ENCODE measurements at regions not wholly inside any gene's neighbourhood (a gene's known extent, or its start where the extent isn't known, plus 50 kb on each side); places are given as distances from the start of the nearest gene placed in this dataset.
"Not testable (repeated sequence)": the region's sequence is repeated elsewhere in the genome, so short reads cannot be mapped to it uniquely, and the experiment has no call there.

DNA sequence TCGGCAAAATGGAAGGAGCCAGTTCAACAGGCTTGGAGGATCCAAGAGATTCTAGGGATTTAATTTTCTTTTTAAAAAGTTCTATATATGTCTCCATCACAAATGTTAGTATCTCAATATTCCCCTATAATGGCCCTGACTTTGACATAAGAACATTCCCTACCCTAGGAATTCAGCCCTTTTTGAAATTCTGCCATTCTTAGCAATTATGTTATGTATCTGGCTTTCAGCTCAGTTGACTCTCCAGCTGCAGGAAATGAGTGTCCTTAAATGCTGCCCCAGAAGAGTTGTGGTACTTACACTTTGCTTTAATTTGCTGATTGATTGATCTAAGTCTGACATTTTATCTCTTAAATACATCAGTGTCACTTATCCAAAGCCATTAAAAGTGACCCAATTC is 1454.3 kb downstream of the FSTL5 start:
- Histone ChIP-seq H3K27me3 (no peaks in the 10 kb centered on the region), H3K9me3 (peaks cover 0 to 3% (median 0%) of the 10 kb centered on the region in 11 donors), H3K4me1 (no peaks in the 10 kb centered on the region), H3K27ac (no peak overlapping the region), H3K4me3 (no peak overlapping the region), H3K36me3 (no peaks in the 10 kb centered on the region)
- WGBS, 2 donors = 68 to 79% methylated on average over 1 of the region's 1 CpG
- intact Hi-C loops (cut with DNase I) = no loop called here
- ATAC-seq (no peak), DNase-seq (no peak)
- TF ChIP-seq CTCF (IDR thresholded peaks at IDR 0.05) = no peak

DNA sequence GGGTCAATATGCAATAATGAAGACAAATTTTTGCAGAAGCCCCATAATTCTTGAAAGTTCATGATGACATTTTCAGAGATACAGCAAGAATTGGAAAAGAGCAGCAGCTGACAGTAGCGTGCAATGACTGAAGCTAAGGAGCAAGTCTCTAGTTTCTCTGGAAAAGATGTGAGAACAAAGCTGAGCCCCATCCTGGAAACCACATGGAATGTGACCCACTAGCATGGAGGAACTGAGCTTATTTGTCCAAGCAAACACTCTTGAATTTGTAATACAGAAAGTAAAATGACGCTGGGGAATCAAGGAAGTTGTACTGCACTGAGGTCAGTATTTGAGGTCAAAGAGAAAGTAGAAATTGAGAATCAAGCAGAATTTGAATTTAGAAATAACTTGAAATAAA is 1447.2 kb downstream of the FSTL5 start:
- no peak for DNase-seq
- Histone ChIP-seq H3K4me1 (no peaks in the 10 kb centered on the region), H3K36me3 (no peaks in the 10 kb centered on the region), H3K4me3 (no peak overlapping the region), H3K9me3 (no peaks in the 10 kb centered on the region), H3K27me3 (no peaks in the 10 kb centered on the region), H3K27ac (no peak overlapping the region)
- 76 to 77% methylated on average over 2 of the region's 2 CpGs for WGBS, 2 donors
- no peak for TF ChIP-seq CTCF (IDR thresholded peaks at IDR 0.05)
- no peak for ATAC-seq
- intact Hi-C loops (cut with DNase I) = no loop called here

DNA sequence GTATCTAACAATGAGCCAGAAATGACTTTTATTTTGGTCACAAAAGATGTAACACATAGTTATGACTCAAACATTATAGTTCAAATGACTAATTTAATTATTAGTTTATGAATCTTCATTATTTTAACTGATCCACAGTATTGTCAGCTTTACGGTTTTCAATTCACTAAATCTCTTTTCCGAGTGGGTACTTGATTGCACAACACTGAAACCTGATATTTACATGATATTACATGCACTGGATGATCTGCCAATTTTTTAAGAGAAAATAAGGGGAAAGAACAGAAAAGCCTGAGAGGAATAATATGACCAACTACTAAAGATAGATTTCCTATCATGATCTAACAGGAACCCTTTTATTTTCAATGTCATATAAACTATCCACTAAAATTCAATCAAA is 1446.0 kb downstream of the FSTL5 start:
- intact Hi-C loops (cut with DNase I) = no loop called here
- Histone ChIP-seq H3K9me3 (no peaks in the 10 kb centered on the region), H3K4me3 (no peak overlapping the region), H3K4me1 (no peaks in the 10 kb centered on the region), H3K36me3 (no peaks in the 10 kb centered on the region), H3K27me3 (no peaks in the 10 kb centered on the region), H3K27ac (no peak overlapping the region)
- ATAC-seq (no peak), DNase-seq (no peak)
- 75 to 79% methylated on average over 2 of the region's 2 CpGs for WGBS, 2 donors
- no peak for TF ChIP-seq CTCF (IDR thresholded peaks at IDR 0.05)

GRCh38 chr4:160724063-160724462 is 1439.7 kb downstream of the FSTL5 start:
- H3K4me3 ChIP-seq = no peak overlapping the region
- DNase-seq (no peak), ATAC-seq (no peak)
- no peak for TF ChIP-seq CTCF (IDR thresholded peaks at IDR 0.05)
- H3K36me3 ChIP-seq = no peaks in the 10 kb centered on the region
- H3K9me3 ChIP-seq = no peaks in the 10 kb centered on the region
- H3K4me1 ChIP-seq = no peaks in the 10 kb centered on the region
- no peak overlapping the region for H3K27ac ChIP-seq
- H3K27me3 ChIP-seq = no peaks in the 10 kb centered on the region
- intact Hi-C loops (cut with DNase I) = no loop called here

DNA sequence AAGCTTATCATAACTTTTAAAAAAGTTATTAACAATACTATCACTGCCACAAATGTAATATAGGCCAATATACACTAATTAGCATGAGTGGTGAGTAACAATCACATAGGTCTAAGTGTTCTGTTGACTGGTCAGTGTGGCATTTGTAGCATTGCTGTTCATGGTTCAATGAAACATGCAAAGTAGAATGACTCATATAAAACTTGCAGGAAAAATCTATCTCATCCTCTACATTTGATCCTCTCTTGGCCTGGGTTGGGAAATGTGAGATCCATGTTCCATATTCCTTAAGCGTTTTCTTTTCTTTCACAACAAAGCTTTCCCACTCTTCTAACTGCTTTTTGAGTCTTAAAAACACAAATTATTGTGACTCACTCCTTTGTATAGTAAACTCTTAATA is 1418.7 kb downstream of the FSTL5 start:
- H3K4me1 ChIP-seq = no peaks in the 10 kb centered on the region
- no peak for DNase-seq
- no peaks in the 10 kb centered on the region for H3K27me3 ChIP-seq
- intact Hi-C loops (cut with DNase I) = no loop called here
- H3K9me3 ChIP-seq = peaks cover 0 to 14% (median 0%) of the 10 kb centered on the region in 11 donors
- ATAC-seq = no peak
- TF ChIP-seq CTCF (IDR thresholded peaks at IDR 0.05) = no peak
- H3K27ac ChIP-seq = no peak overlapping the region
- H3K4me3 ChIP-seq = no peak overlapping the region
- no peaks in the 10 kb centered on the region for H3K36me3 ChIP-seq
- 79 to 80% methylated on average over 1 of the region's 1 CpG for WGBS, 2 donors

DNA sequence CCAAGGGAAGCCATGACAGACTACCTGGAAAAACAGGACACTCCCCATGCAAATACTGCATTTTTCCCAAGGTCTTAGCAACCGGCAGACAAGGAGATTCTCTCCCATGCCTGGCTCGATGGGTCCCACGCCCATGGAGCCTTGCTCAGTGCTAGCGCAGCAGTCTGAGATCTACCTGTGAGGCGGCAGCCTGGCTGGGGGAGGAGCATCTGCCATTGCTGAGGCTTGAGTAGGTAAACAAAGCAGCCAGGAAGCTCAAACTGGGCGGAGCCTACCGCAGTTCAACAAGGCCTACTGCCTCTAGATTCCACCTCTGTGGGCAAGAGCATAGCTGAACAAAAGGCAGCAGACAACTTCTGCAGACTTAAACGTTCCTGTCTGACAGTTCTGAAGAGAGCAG is 1417.2 kb downstream of the FSTL5 start:
- H3K4me1 ChIP-seq; ATAC-seq; H3K27ac ChIP-seq; DNase-seq; intact Hi-C loops (cut with DNase I); H3K36me3 ChIP-seq; H3K4me3 ChIP-seq; H3K27me3 ChIP-seq: not testable (repeated sequence)
- WGBS, 2 donors = 81 to 82% methylated on average over 8 of the region's 8 CpGs
- peaks cover 0 to 27% (median 0%) of the 10 kb centered on the region in 11 donors for H3K9me3 ChIP-seq
